Urinary bladder (tissue), 3 donors: ENCODE measurements at regions not wholly inside any gene's neighbourhood (a gene's known extent, or its start where the extent isn't known, plus 50 kb on each side); places are given as distances from the start of the nearest gene placed in this dataset.

Source experiments
- DNase-seq: peaks from one replicate; pipeline ENCODE4 v3.0.0-alpha.2; 2015; ENCODE audit errors: extremely low spot score
- H3K27ac ChIP-seq: one replicate; pipeline ENCODE4 v1.5.1; 2013; ENCODE audit warnings: low read depth, mild to moderate bottlenecking, moderate library complexity
- H3K36me3 ChIP-seq: one replicate; pipeline ENCODE4 v1.6.1; 2013; ENCODE audit warnings: mild to moderate bottlenecking, moderate library complexity; ENCODE audit not compliant: insufficient read depth
- H3K4me1 ChIP-seq: one replicate; pipeline ENCODE4 v1.6.1; 2013; ENCODE audit warnings: mild to moderate bottlenecking, moderate library complexity; ENCODE audit not compliant: insufficient read depth
- H3K4me3 ChIP-seq: one replicate; pipeline ENCODE4 v1.5.1; 2013; ENCODE audit warnings: low read depth, low read length
- WGBS: extraction: QIAGEN DNeasy Blood & Tissue Kit; methylation state at CpG from one replicate; pipeline ENCODE4 v1.1.7; 2013; 5-methylcytosine and 5-hydroxymethylcytosine counted together
- donor health status: healthy with polysubstance abuse.
- donor health status: healthy.

- 99% methylated on average over 2 of the region's 2 CpGs for WGBS
- H3K27ac ChIP-seq: no peak overlapping the region
- H3K36me3 ChIP-seq: no peaks in the 10 kb centered on the region
- H3K4me1 ChIP-seq: no peaks in the 10 kb centered on the region
- no peak for DNase-seq
- no peak overlapping the region for H3K4me3 ChIP-seq
Observed at GRCh38 chr1:98066911-98067310, 146.1 kb upstream of the DPYD start.

- DNase-seq: no peak
- H3K4me1 ChIP-seq: no peaks in the 10 kb centered on the region
- H3K4me3 ChIP-seq: no peak overlapping the region
- H3K36me3 ChIP-seq: no peaks in the 10 kb centered on the region
- no peak overlapping the region for H3K27ac ChIP-seq
- 55% methylated on average over 1 of the region's 1 CpG for WGBS
Observed at GRCh38 chr1:98059620-98060019, 138.8 kb upstream of the DPYD start.

GRCh38 chr1:98058676-98059075, 137.8 kb upstream of the DPYD start:
- Histone ChIP-seq H3K4me1 (no peaks in the 10 kb centered on the region), H3K4me3 (no peak overlapping the region), H3K27ac (no peak overlapping the region), H3K36me3 (no peaks in the 10 kb centered on the region)
- no peak for DNase-seq
- 60% methylated on average over 2 of the region's 2 CpGs for WGBS

- Histone ChIP-seq H3K36me3 (no peaks in the 10 kb centered on the region), H3K27ac (no peak overlapping the region), H3K4me3 (no peak overlapping the region), H3K4me1 (no peaks in the 10 kb centered on the region)
- DNase-seq: no peak
- whole genome bisulfite sequencing: 94% methylated on average over 2 of the region's 2 CpGs
Observed at GRCh38 chr1:98057236-98057910, 136.5 kb upstream of the DPYD start.

GRCh38 chr1:98056781-98057180, 135.9 kb upstream of the DPYD start:
- Histone ChIP-seq H3K4me1 (no peaks in the 10 kb centered on the region), H3K27ac (no peak overlapping the region), H3K36me3 (no peaks in the 10 kb centered on the region), H3K4me3 (no peak overlapping the region)
- 73% methylated on average over 3 of the region's 3 CpGs for WGBS
- DNase-seq: no peak

- Histone ChIP-seq H3K4me1 (no peaks in the 10 kb centered on the region), H3K27ac (no peak overlapping the region), H3K4me3 (no peak overlapping the region), H3K36me3 (no peaks in the 10 kb centered on the region)
- DNase-seq: no peak
- WGBS: 81% methylated on average over 7 of the region's 7 CpGs
Observed at GRCh38 chr1:98055457-98055856, 134.6 kb upstream of the DPYD start.

GRCh38 chr1:98054786-98055185, 134.0 kb upstream of the DPYD start:
- no peaks in the 10 kb centered on the region for H3K4me1 ChIP-seq
- DNase-seq: no peak
- 74% methylated on average over 4 of the region's 4 CpGs for WGBS
- no peaks in the 10 kb centered on the region for H3K36me3 ChIP-seq
- no peak overlapping the region for H3K27ac ChIP-seq
- H3K4me3 ChIP-seq: no peak overlapping the region

- Histone ChIP-seq H3K36me3 (no peaks in the 10 kb centered on the region), H3K4me3 (peak overlapping the region; percentile 37), H3K4me1 (no peaks in the 10 kb centered on the region), H3K27ac (no peak overlapping the region)
- 24% methylated on average over 11 of the region's 11 CpGs for WGBS
- no peak for DNase-seq
Observed at GRCh38 chr1:98054367-98054701, 133.5 kb upstream of the DPYD start.

- H3K27ac ChIP-seq: no peak overlapping the region
- H3K36me3 ChIP-seq: no peaks in the 10 kb centered on the region
- DNase-seq: no peak
- WGBS: 6% methylated on average over 81 of the region's 81 CpGs
- H3K4me3 ChIP-seq: peak overlapping the region; percentile 37
- no peaks in the 10 kb centered on the region for H3K4me1 ChIP-seq
Observed at GRCh38 chr1:98053471-98054366, 132.9 kb upstream of the DPYD start.

GRCh38 chr1:98051065-98051675, 130.3 kb upstream of the DPYD start:
- no peaks in the 10 kb centered on the region for H3K36me3 ChIP-seq
- no peak overlapping the region for H3K27ac ChIP-seq
- no peak for DNase-seq
- WGBS: 2% methylated on average over 1 of the region's 1 CpG
- H3K4me3 ChIP-seq: no peak overlapping the region
- H3K4me1 ChIP-seq: no peaks in the 10 kb centered on the region

- DNase-seq: no peak
- no peak overlapping the region for H3K27ac ChIP-seq
- peaks cover 2% of the 10 kb centered on the region for H3K4me1 ChIP-seq
- H3K36me3 ChIP-seq: no peaks in the 10 kb centered on the region
- no peak overlapping the region for H3K4me3 ChIP-seq
- WGBS: 8% methylated on average over 24 of the region's 24 CpGs
Observed at GRCh38 chr1:98049370-98050135, 128.7 kb upstream of the DPYD start.

- H3K36me3 ChIP-seq: no peaks in the 10 kb centered on the region
- H3K4me3 ChIP-seq: no peak overlapping the region
- DNase-seq: no peak
- peaks cover 2% of the 10 kb centered on the region for H3K4me1 ChIP-seq
- H3K27ac ChIP-seq: no peak overlapping the region
- 3% methylated on average over 16 of the region's 16 CpGs for WGBS
Observed at GRCh38 chr1:98048751-98049325, 128.0 kb upstream of the DPYD start.

- DNase-seq: peak; percentile 61
- H3K4me1 ChIP-seq: peaks cover 2% of the 10 kb centered on the region
- no peaks in the 10 kb centered on the region for H3K36me3 ChIP-seq
- WGBS: under 1% methylated on average over 15 of the region's 15 CpGs
- H3K27ac ChIP-seq: no peak overlapping the region
- no peak overlapping the region for H3K4me3 ChIP-seq
Observed at GRCh38 chr1:98048244-98048643, 127.4 kb upstream of the DPYD start.
